Neural crest cell (in vitro differentiated cells): ENCODE measurements at regions not wholly inside any gene's neighbourhood (a gene's known extent, or its start where the extent isn't known, plus 50 kb on each side); places are given as distances from the start of the nearest gene placed in this dataset.

ENCODE experiments used
- DNase-seq: peaks from one replicate; pipeline ENCODE4 v3.0.0; 2021; ENCODE audit warnings: low read depth, mixed read lengths, low spot score
- H3K27ac Mint-ChIP-seq: one replicate; pipeline ENCODE4 v1.8.0; 2021; ENCODE audit warnings: mild to moderate bottlenecking, mixed read lengths; ENCODE audit not compliant: unreplicated experiment
- H3K27me3 Mint-ChIP-seq: 2 replicates; pipeline ENCODE4 v1.8.0; 2021; ENCODE audit warnings: low read depth, mild to moderate bottlenecking, mixed read lengths
- H3K36me3 Mint-ChIP-seq: 2 replicates; pipeline ENCODE4 v1.8.0; 2021; ENCODE audit warnings: low read depth, mild to moderate bottlenecking, mixed read lengths
- H3K4me1 Mint-ChIP-seq: 2 replicates; pipeline ENCODE4 v1.8.0; 2021; ENCODE audit warnings: mixed read lengths
- H3K4me3 Mint-ChIP-seq: one replicate; pipeline ENCODE4 v1.8.0; 2021; ENCODE audit warnings: mild to moderate bottlenecking, mixed read lengths
- H3K9me3 Mint-ChIP-seq: 2 replicates; pipeline ENCODE4 v1.8.0; 2021; ENCODE audit warnings: mixed read lengths
- CTCF ChIP-seq: fragments of 200-600 bp; sonication (generic); conservative IDR thresholded peaks from 2 replicates; pipeline ENCODE4 v1.5.0; 2021; ENCODE audit warnings: antibody characterized with exemption, mild to moderate bottlenecking

- Mint-ChIP-seq H3K4me3 (no peak overlapping the region), H3K27ac (no peak overlapping the region), H3K27me3 (peaks cover 20% of the 10 kb centered on the region), H3K9me3 (no peaks in the 10 kb centered on the region), H3K36me3 (no peaks in the 10 kb centered on the region), H3K4me1 (peaks cover 8% of the 10 kb centered on the region)
- no peak for TF ChIP-seq CTCF
- no peak for DNase-seq
These were observed 98.0 kb upstream of the KCNG1 start for GRCh38 chr20:51120868-51121267.

- H3K9me3 Mint-ChIP-seq, result no peaks in the 10 kb centered on the region
- TF ChIP-seq CTCF, result no peak
- no peaks in the 10 kb centered on the region for H3K36me3 Mint-ChIP-seq
- H3K4me1 Mint-ChIP-seq, result peaks cover 8% of the 10 kb centered on the region
- H3K27me3 Mint-ChIP-seq, result peaks cover 20% of the 10 kb centered on the region
- H3K4me3 Mint-ChIP-seq, result no peak overlapping the region
- no peak overlapping the region for H3K27ac Mint-ChIP-seq
- no peak for DNase-seq
These were observed 97.5 kb upstream of the KCNG1 start for GRCh38 chr20:51120438-51120837.

- no peak for DNase-seq
- Mint-ChIP-seq H3K9me3 (no peaks in the 10 kb centered on the region), H3K27me3 (peaks cover 16% of the 10 kb centered on the region), H3K4me1 (peaks cover 8% of the 10 kb centered on the region), H3K4me3 (no peak overlapping the region), H3K36me3 (no peaks in the 10 kb centered on the region), H3K27ac (no peak overlapping the region)
- TF ChIP-seq CTCF, result no peak
These were observed 97.0 kb upstream of the KCNG1 start for GRCh38 chr20:51119914-51120313.

- no peak overlapping the region for H3K4me3 Mint-ChIP-seq
- H3K27ac Mint-ChIP-seq, result no peak overlapping the region
- no peaks in the 10 kb centered on the region for H3K36me3 Mint-ChIP-seq
- TF ChIP-seq CTCF, result no peak
- H3K27me3 Mint-ChIP-seq, result peaks cover 16% of the 10 kb centered on the region
- DNase-seq, result no peak
- H3K9me3 Mint-ChIP-seq, result no peaks in the 10 kb centered on the region
- peaks cover 8% of the 10 kb centered on the region for H3K4me1 Mint-ChIP-seq
These were observed 96.1 kb upstream of the KCNG1 start for GRCh38 chr20:51118985-51119527.

- Mint-ChIP-seq H3K4me1 (peaks cover 8% of the 10 kb centered on the region), H3K27me3 (peaks cover 16% of the 10 kb centered on the region), H3K9me3 (no peaks in the 10 kb centered on the region), H3K36me3 (no peaks in the 10 kb centered on the region), H3K27ac (no peak overlapping the region), H3K4me3 (no peak overlapping the region)
- DNase-seq, result no peak
- no peak for TF ChIP-seq CTCF
These were observed 95.3 kb upstream of the KCNG1 start for GRCh38 chr20:51118216-51118615.
